HL-60 (cell line): ENCODE measurements at regions not wholly inside any gene's neighbourhood (a gene's known extent, or its start where the extent isn't known, plus 50 kb on each side); places are given as distances from the start of the nearest gene placed in this dataset.

Experiments used
- GABPA ChIP-seq: IDR thresholded peaks from 2 replicates; pipeline ENCODE4 v1.6.1; 2012; ENCODE audit warnings: low read depth
- POLR2AphosphoS5 ChIP-seq: IDR thresholded peaks from 2 replicates; pipeline ENCODE4 v1.6.1; 2012; ENCODE audit warnings: low read depth
- SPI1 ChIP-seq: IDR thresholded peaks from 2 replicates; pipeline ENCODE4 v1.6.1; 2012; ENCODE audit warnings: low read depth, mild to moderate bottlenecking, borderline replicate concordance
- TF ChIP-seq, protein P1 (sequence below): IDR thresholded peaks from one replicate; pipeline ENCODE4 v1.5.1; 2011; ENCODE audit warnings: low read length, control low read depth, inconsistent platforms; ENCODE audit not compliant: insufficient read depth

- TF ChIP-seq POLR2AphosphoS5: no peak
- TF ChIP-seq, protein P1, sequence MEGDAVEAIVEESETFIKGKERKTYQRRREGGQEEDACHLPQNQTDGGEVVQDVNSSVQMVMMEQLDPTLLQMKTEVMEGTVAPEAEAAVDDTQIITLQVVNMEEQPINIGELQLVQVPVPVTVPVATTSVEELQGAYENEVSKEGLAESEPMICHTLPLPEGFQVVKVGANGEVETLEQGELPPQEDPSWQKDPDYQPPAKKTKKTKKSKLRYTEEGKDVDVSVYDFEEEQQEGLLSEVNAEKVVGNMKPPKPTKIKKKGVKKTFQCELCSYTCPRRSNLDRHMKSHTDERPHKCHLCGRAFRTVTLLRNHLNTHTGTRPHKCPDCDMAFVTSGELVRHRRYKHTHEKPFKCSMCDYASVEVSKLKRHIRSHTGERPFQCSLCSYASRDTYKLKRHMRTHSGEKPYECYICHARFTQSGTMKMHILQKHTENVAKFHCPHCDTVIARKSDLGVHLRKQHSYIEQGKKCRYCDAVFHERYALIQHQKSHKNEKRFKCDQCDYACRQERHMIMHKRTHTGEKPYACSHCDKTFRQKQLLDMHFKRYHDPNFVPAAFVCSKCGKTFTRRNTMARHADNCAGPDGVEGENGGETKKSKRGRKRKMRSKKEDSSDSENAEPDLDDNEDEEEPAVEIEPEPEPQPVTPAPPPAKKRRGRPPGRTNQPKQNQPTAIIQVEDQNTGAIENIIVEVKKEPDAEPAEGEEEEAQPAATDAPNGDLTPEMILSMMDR: no peak
- TF ChIP-seq GABPA: no peak
- no peak for TF ChIP-seq SPI1
These were observed 181.7 kb upstream of the TAB2 start for GRCh38 chr6:149135809-149136208.
